B cell (primary cell): ENCODE measurements at regions not wholly inside any gene's neighbourhood (a gene's known extent, or its start where the extent isn't known, plus 50 kb on each side); places are given as distances from the start of the nearest gene placed in this dataset.

Experiments used
- ATAC-seq: fragments of 200-7000 bp; cut with Tn5 transposase; one replicate; pipeline ENCODE4 v1.10.0; 2021; ENCODE audit warnings: low read depth, mild to moderate bottlenecking, moderate number of reproducible peaks, moderate library complexity
- CTCF ChIA-PET: fragments of 350-600 bp; sonication (Branson Sonifier 250); formaldehyde crosslinking; loops from one replicate; lab custom pipeline; 2021; ENCODE audit warnings: antibody characterized with exemption, inconsistent platforms; lab: Charles Lee
- POLR2A ChIA-PET: fragments of 350-600 bp; sonication (Branson Sonifier 250); formaldehyde crosslinking; loops from one replicate; lab custom pipeline; 2021; ENCODE audit warnings: antibody characterized with exemption; lab: Charles Lee
- DNase-seq: peaks from one replicate; pipeline ENCODE4 v3.0.0; 2013
- H2AFZ ChIP-seq: 2 replicates; pipeline ENCODE4 v1.6.1; 2012; ENCODE audit warnings: mild to moderate bottlenecking, low read depth, low read length; ENCODE audit not compliant: insufficient read depth, poor library complexity, severe bottlenecking
- H3K27ac ChIP-seq, 2 donors: 1 replicate in 1 of 2; 2 replicates in 1 of 2; pipeline ENCODE4 v1.5.1; 2012 to 2013; ENCODE audit warnings: low read length in 2 of 2, mild to moderate bottlenecking in 2 of 2, moderate library complexity in 1 of 2
- H3K27me3 ChIP-seq, 4 experiments: fragments of 200-600 bp in 1 of 4; sonication (generic) in 1 of 4; replicated peaks in 1 of 4; 1 replicate in 2 of 4; 2 replicates in 2 of 4; pipeline versions ENCODE4 v1.6.1 to v1.7.0; 2013 to 2016; ENCODE audit warnings: low read length in 3 of 4, mild to moderate bottlenecking in 2 of 4, mixed read lengths in 1 of 4, moderate library complexity in 1 of 4; ENCODE audit not compliant: insufficient read depth in 4 of 4, control insufficient read depth in 3 of 4; ENCODE audit errors: control extremely low read depth in 1 of 4
- H3K36me3 ChIP-seq, 2 experiments: replicated peaks in 1 of 2; 1 replicate in 1 of 2; 2 replicates in 1 of 2; pipeline versions ENCODE4 v1.6.1 to v1.7.1; 2013; ENCODE audit warnings: low read length in 1 of 2; ENCODE audit not compliant: insufficient read depth in 2 of 2, control insufficient read depth in 1 of 2; ENCODE audit errors: control extremely low read depth in 1 of 2, extremely low read depth in 1 of 2
- H3K4me1 ChIP-seq, 2 donors: fragments of 200-600 bp in 1 of 2; sonication (generic) in 1 of 2; 1 replicate in 1 of 2; 2 replicates in 1 of 2; pipeline versions ENCODE4 v1.5.1 to v1.6.1; 2013 to 2017; ENCODE audit warnings: low read length in 2 of 2; ENCODE audit not compliant: control insufficient read depth in 2 of 2, insufficient read depth in 2 of 2
- H3K4me2 ChIP-seq: replicated peaks from 2 replicates; pipeline ENCODE3; 2012; ENCODE audit warnings: mild to moderate bottlenecking, low read depth, low read length; ENCODE audit not compliant: poor library complexity, severe bottlenecking
- H3K4me3 ChIP-seq, 5 experiments: fragments of 200-600 bp in 1 of 5; sonication (generic) in 1 of 5; 1 replicate in 3 of 5; 2 replicates in 2 of 5; pipeline versions ENCODE4 v1.5.1 to v1.7.0; 2011 to 2016; ENCODE audit warnings: low read length in 4 of 5, mild to moderate bottlenecking in 4 of 5, low read depth in 2 of 5, control low read depth in 1 of 5, moderate library complexity in 1 of 5; ENCODE audit not compliant: insufficient read depth in 1 of 5; ENCODE audit errors: control extremely low read depth in 1 of 5, extremely low read depth in 1 of 5
- H3K79me2 ChIP-seq: fragments of 200-600 bp; sonication (generic); one replicate; pipeline ENCODE4 v1.6.0; 2016; ENCODE audit warnings: low read length; ENCODE audit not compliant: control insufficient read depth, insufficient read depth
- H3K9ac ChIP-seq: fragments of 200-600 bp; sonication (generic); 2 replicates; pipeline ENCODE4 v1.6.1; 2017; ENCODE audit warnings: mild to moderate bottlenecking, low read length, moderate library complexity
- H3K9me3 ChIP-seq, 3 donors: one replicate each; pipeline versions ENCODE4 v1.6.1 to v1.7.1; 2013; ENCODE audit warnings: low read length in 2 of 3; ENCODE audit not compliant: control insufficient read depth in 2 of 3, insufficient read depth in 1 of 3; ENCODE audit errors: control extremely low read depth in 1 of 3
- H4K20me1 ChIP-seq: 2 replicates; pipeline ENCODE4 v1.6.0; 2012; ENCODE audit warnings: mild to moderate bottlenecking, low read length; ENCODE audit not compliant: insufficient read depth, control insufficient read depth, poor library complexity, severe bottlenecking
- H3K27ac Mint-ChIP-seq: one replicate; pipeline ENCODE4 v1.8.0; 2021; ENCODE audit warnings: mixed read lengths
- H3K27me3 Mint-ChIP-seq: one replicate; pipeline ENCODE4 v1.8.0; 2021; ENCODE audit warnings: mixed read lengths
- H3K4me1 Mint-ChIP-seq: one replicate; pipeline ENCODE4 v1.8.0; 2021; ENCODE audit warnings: mixed read lengths
- H3K4me3 Mint-ChIP-seq: one replicate; pipeline ENCODE4 v1.8.0; 2021; ENCODE audit warnings: mixed read lengths
- H3K9me3 Mint-ChIP-seq: one replicate; pipeline ENCODE4 v1.8.0; 2022; ENCODE audit warnings: mixed read lengths; ENCODE audit not compliant: insufficient read depth
- CTCF ChIP-seq: fragments of 200-600 bp; IDR thresholded peaks from one replicate; pipeline ENCODE4 v1.8.0; 2022; ENCODE audit warnings: antibody characterized with exemption, mild to moderate bottlenecking
- EZH2 ChIP-seq: IDR thresholded peaks from 2 replicates; pipeline ENCODE4 v1.6.1; 2012; ENCODE audit warnings: borderline replicate concordance, low read depth, mild to moderate bottlenecking, moderate library complexity, low read length; ENCODE audit not compliant: insufficient read depth, poor library complexity, severe bottlenecking
- WGBS: methylation state at CpG from one replicate; pipeline ENCODE4 v1.1.5; 2013; ENCODE audit warnings: missing lambda C conversion rate; ENCODE audit not compliant: insufficient coverage; 5-methylcytosine and 5-hydroxymethylcytosine counted together
- intact Hi-C: fragments of 100-400 bp; cut with micrococcal nuclease; formaldehyde crosslinking; loops from one replicate; pipeline ENCODE4 v1.10.0; 2022

- H3K27ac ChIP-seq = no peak overlapping the region
- ChIA-PET POLR2A (no interaction called here), CTCF (no interaction called here)
- WGBS = 97% methylated on average over 3 of the region's 4 CpGs
- H3K36me3 ChIP-seq = no peaks in the 10 kb centered on the region
- no peaks in the 10 kb centered on the region for H3K79me2 ChIP-seq
- no peak overlapping the region for H3K4me2 ChIP-seq
- intact Hi-C loops = no loop called here
- DNase-seq (no peak), ATAC-seq (no peak)
- no peaks in the 10 kb centered on the region for H3K4me1 Mint-ChIP-seq
- H3K27me3 ChIP-seq = no peaks in the 10 kb centered on the region
- no peak overlapping the region for H3K9ac ChIP-seq
- no peak overlapping the region for H3K4me3 Mint-ChIP-seq
- H3K9me3 Mint-ChIP-seq = no peaks in the 10 kb centered on the region
- H3K4me3 ChIP-seq = no peak overlapping the region
- no peaks in the 10 kb centered on the region for H4K20me1 ChIP-seq
- no peak overlapping the region for H2AFZ ChIP-seq
- TF ChIP-seq CTCF = no peak
- no peak for TF ChIP-seq EZH2
- H3K4me1 ChIP-seq = no peaks in the 10 kb centered on the region
- H3K27me3 Mint-ChIP-seq = no peaks in the 10 kb centered on the region
- H3K27ac Mint-ChIP-seq = no peak overlapping the region
- no peaks in the 10 kb centered on the region for H3K9me3 ChIP-seq
Measured at GRCh38 chr6:78251931-78252330, 599.1 kb downstream of the MEI4 start.

GRCh38 chr6:78253618-78254017, 600.8 kb downstream of the MEI4 start:
- Histone ChIP-seq H3K79me2 (no peaks in the 10 kb centered on the region), H3K9ac (no peak overlapping the region), H2AFZ (no peak overlapping the region), H4K20me1 (no peaks in the 10 kb centered on the region), H3K4me2 (no peak overlapping the region), H3K4me1 (no peaks in the 10 kb centered on the region), H3K4me3 (no peak overlapping the region), H3K9me3 (no peaks in the 10 kb centered on the region), H3K36me3 (no peaks in the 10 kb centered on the region), H3K27me3 (no peaks in the 10 kb centered on the region), H3K27ac (no peak overlapping the region)
- no peak for DNase-seq
- Mint-ChIP-seq H3K9me3 (no peaks in the 10 kb centered on the region), H3K4me3 (no peak overlapping the region), H3K27me3 (no peaks in the 10 kb centered on the region), H3K27ac (no peak overlapping the region), H3K4me1 (no peaks in the 10 kb centered on the region)
- intact Hi-C loops = no loop called here
- no peak for ATAC-seq
- no CpG with 5 or more reads among the region's 2 CpGs for WGBS
- POLR2A ChIA-PET = no interaction called here
- CTCF ChIA-PET = no interaction called here
- TF ChIP-seq CTCF (no peak), EZH2 (no peak)
